SKM-1 treated with dmso at 0.1 percent for 144 hours (cell line): ENCODE measurements at regions not wholly inside any gene's neighbourhood (a gene's known extent, or its start where the extent isn't known, plus 50 kb on each side); places are given as distances from the start of the nearest gene placed in this dataset.
"Not testable (repeated sequence)": the region's sequence is repeated elsewhere in the genome, so short reads cannot be mapped to it uniquely, and the experiment has no call there.

Experiments used
- DNase-seq: peaks from one replicate; lab custom pipeline; 2025; ENCODE audit not compliant: unreplicated experiment; lab: John Stamatoyannopoulos, UW

- no peak for DNase-seq
These were observed 947.6 kb upstream of the MDGA2 start for GRCh38 chr14:48622980-48623379.

- DNase-seq: no peak
These were observed 942.7 kb upstream of the MDGA2 start for GRCh38 chr14:48618057-48618456.

GRCh38 chr14:48616931-48617330 is 941.5 kb upstream of the MDGA2 start:
- DNase-seq: no peak

GRCh38 chr14:48615618-48616017 is 940.2 kb upstream of the MDGA2 start:
- no peak for DNase-seq

- no peak for DNase-seq
These were observed 938.6 kb upstream of the MDGA2 start for GRCh38 chr14:48614003-48614402.

GRCh38 chr14:48606960-48607359 is 931.6 kb upstream of the MDGA2 start:
- DNase-seq: not testable (repeated sequence)

GRCh38 chr14:48598458-48598857 is 923.1 kb upstream of the MDGA2 start:
- DNase-seq: no peak

GRCh38 chr14:48586099-48586498 is 910.7 kb upstream of the MDGA2 start:
- DNase-seq: no peak

GRCh38 chr14:48584031-48584430 is 908.6 kb upstream of the MDGA2 start:
- DNase-seq: no peak

GRCh38 chr14:48582938-48583337 is 907.5 kb upstream of the MDGA2 start:
- no peak for DNase-seq

GRCh38 chr14:48580692-48581091 is 905.3 kb upstream of the MDGA2 start:
- no peak for DNase-seq

- DNase-seq: no peak
These were observed 900.4 kb upstream of the MDGA2 start for GRCh38 chr14:48575772-48576171.

- DNase-seq: no peak
These were observed 893.3 kb upstream of the MDGA2 start for GRCh38 chr14:48568688-48569087.

- no peak for DNase-seq
These were observed 892.8 kb upstream of the MDGA2 start for GRCh38 chr14:48568252-48568651.

GRCh38 chr14:48563489-48563888 is 888.1 kb upstream of the MDGA2 start:
- DNase-seq: no peak

- not testable (repeated sequence) for DNase-seq
These were observed 886.0 kb upstream of the MDGA2 start for GRCh38 chr14:48561438-48561837.

- DNase-seq: no peak
These were observed 885.0 kb upstream of the MDGA2 start for GRCh38 chr14:48560421-48560820.

GRCh38 chr14:48553443-48553842 is 878.0 kb upstream of the MDGA2 start:
- no peak for DNase-seq

- DNase-seq: no peak
These were observed 871.6 kb upstream of the MDGA2 start for GRCh38 chr14:48546996-48547395.

GRCh38 chr14:48537600-48537999 is 862.2 kb upstream of the MDGA2 start:
- no peak for DNase-seq

GRCh38 chr14:48536318-48536717 is 860.9 kb upstream of the MDGA2 start:
- no peak for DNase-seq

- DNase-seq: no peak
These were observed 852.4 kb upstream of the MDGA2 start for GRCh38 chr14:48527832-48528231.

- DNase-seq: no peak
These were observed 850.9 kb upstream of the MDGA2 start for GRCh38 chr14:48526307-48526706.

GRCh38 chr14:48504921-48505320 is 829.5 kb upstream of the MDGA2 start:
- DNase-seq: no peak
